ENCODE measurements at regions not wholly inside any gene's neighbourhood (a gene's known extent, or its start where the extent isn't known, plus 50 kb on each side); places are given as distances from the start of the nearest gene placed in this dataset.

DNA sequence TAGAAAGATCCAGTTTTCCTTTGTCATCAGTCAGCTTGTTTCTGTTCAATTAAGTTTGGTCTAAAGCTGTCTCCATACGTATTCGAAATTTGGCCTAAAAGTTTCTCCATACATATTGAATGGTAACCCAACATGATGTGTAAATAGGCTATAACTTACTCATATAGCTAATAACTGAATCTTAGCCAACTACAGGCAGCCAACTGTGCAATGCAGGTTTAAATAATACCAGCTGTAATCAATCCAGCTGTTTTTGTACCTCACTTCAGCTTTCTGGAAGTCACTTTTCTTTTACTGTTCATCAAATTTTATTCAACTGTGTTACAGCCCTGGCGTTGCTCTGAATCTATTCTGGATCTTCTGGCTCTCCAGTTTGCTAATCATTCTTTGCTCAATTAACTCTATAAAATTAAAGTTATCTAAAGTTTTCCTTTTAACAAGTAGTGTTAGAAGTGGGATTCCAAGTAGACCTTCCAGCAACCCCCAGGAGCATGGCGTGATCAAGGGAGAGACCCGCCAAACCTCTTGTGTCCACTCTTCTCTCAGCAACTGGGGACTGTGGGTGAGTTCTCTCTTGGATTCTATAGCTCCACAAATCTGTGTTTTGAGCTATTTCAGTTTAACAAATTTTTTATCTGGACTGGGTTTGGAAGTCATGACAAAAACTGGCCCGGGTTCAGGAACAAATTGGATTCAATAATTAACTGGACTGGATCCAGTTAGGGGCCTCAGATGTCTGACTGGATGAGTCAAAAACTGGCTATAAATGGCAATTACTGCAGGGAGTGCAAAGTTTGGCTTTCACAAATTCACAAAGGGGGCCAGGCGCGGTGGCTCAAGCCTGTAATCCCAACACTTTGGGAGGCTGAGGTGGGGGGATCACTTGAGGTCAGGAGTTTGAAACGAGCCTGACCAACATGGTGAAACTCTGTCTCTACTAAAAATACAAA is 329.7 kb upstream of the ST6GAL2 start:
- DNase-seq (ENCODE audit: low read depth), result no peak

DNA sequence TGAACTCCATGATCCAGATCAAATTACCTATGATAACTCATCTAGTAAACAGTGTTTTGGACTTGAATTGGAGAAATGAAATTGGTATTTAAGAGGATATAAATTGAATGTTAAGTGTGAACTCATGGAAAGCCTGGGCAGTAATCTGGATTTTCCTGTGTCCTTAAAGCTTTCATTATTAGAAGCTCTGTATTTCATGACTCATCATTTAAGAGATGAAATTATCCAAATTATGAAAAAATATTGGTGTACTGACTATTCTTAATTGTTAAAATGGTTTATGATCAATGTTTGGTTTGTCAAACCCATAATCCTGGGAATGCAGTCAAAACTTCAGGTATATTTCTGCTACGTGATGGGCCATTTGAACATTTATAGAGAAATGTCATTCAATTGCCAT is 332.2 kb upstream of the ST6GAL2 start:
- DNase-seq (ENCODE audit: low read depth), result no peak

DNA sequence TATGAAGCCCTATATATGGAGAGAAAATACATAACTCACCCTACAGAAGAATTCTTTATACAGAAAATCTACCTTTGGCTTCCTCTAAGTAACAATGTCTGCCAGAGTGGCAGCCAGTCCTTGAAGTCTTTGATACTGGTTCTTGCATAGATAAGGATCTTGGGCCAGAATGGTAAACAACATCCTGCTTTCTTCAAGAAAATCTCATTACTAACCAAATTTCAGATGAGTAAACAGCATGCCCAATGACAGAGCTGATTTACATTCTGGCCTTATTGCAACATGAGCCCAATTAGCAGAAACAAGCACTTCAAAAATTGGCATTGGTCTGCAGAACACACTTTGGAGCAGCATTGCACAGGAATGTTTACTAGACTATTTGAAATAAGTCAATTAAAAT is 336.5 kb upstream of the ST6GAL2 start:
- no peak for DNase-seq (ENCODE audit: low read depth)

DNA sequence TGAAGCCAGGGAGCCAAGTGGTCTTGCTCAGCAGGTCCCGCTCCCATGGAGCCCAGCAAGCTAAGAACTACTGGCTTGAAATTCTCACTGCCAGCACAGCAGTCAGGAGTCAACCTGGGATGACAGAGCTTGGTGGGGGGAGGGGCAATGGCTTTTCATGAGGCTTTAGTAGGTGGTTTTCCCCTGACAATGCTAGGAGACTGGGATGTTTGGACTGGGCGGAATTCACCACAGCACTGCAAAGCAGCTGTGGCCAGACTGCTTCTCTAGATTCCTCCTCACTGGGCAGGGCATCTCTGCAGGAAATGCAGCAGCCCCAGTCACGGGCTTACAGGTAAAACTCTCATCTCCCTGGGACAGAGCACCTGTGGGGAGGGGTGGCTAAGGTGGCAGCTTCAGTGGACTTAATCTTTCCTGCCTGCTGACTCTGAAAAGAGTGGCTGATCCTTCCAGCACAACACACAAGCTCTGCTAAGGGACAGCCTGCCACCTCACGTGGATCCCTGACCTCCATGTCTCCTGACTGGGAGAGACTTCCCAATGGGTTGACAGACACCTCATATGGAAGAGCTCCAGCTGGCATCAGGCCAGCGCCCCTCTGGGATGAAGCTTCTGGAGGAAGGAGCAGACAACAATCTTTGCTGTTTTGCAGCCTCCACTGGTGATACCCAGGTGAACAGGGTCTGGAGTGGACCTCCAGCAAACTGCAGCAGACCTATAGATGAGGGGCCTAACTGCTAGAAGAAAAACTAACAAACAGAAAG is 349.7 kb upstream of the ST6GAL2 start:
- DNase-seq (ENCODE audit: low read depth), result no peak

DNA sequence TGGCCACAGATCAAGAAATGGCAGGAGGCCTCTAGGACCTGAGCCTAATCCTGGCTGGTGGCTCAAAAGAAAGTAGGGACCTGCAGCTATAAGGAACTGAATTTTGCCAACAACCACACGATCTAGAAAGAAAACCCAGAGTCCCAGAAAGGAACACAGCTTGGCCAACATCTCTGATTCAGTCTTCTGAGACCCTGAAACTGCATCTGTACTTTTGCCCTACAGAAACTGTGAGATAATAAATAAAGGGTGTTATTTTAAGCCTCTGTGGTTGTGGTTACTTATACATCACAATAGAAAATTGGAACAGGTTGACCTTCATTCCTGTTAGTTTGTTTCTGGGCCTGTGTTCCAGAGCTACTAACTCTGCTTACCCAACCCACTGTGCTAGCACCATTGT is 356.8 kb upstream of the ST6GAL2 start:
- DNase-seq (ENCODE audit: low read depth), result no peak

DNA sequence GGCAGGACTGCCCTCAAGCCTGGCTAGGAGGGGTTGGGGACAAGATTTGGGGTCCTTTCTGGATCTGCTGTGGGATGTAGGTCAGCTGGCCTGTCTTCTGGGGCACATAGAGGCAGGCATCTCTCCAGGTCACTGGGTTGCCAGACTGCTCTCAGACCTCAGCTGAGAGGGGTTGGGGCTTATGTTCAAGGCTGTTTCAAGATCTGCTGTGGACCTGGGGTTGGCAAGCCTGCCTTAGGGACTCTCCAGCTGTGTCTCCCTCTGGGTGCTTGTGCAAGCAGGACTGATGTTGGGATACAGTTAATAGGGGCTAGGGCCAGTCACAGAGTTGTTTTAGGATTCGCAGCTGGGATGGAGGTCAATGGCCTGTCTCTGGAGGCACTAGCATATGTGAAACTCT is 363.0 kb upstream of the ST6GAL2 start:
- DNase-seq (ENCODE audit: low read depth), result no peak

DNA sequence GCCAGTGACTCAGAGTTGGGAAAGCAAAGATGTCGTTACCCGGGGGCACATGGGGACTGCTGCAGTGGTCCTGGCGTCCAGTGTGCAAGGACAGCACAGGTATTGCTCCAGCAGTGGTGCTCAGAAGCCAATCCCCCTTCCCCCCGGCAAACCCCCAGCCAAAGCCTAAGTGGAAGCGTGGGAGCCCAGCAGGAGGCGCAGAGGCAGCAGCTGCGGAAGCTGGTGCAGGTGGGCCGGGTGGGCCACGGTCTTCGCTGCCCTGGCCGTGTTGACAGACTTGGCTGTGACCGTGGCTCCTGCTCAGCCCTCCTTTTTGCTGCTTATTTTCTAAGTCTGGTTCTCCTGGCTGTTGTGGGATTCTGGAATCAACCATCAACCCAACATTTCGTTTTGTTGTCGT is 369.8 kb upstream of the ST6GAL2 start:
- no peak for DNase-seq (ENCODE audit: low read depth)

DNA sequence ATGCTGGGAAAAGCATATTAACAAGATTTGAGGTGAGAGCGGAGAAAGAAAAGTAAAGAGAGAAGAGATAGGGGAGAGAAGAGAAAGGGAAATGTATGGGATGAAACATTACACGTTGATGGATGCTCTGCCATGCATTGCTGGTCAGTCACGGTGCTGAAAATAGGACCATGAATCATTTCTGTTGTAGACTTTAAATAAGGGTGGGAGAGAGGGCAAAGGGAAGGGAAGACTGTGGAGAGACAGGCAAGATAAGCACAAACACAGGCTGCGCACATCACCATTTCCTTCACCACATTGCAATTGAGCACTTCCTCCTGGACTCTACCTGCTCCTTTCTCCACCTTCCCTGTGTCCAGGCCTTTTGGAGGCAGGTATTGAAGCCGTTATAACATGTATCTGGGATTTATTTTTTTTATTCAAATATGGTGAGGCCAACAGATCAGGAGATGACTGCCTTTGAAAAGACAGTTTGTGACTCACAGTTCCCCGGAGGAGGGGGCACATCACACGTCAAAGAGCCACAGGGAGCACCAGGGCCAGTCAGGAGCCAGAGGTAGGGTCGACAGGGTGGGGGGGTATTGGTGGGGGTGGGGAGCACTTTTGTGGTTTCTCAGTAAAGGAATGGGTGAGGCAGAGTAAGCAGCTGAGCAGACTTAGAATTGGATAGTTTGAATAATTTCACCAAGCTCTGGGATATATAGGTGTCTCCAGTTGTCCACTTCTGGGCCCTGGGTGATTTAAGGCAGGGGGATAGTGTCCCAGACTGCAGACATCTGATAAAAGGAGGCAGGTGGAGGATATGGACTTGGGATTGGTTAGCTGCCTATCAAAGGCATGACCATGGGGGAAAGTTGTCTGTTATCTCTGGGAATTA is 372.8 kb upstream of the ST6GAL2 start:
- no peak for DNase-seq (ENCODE audit: low read depth)

DNA sequence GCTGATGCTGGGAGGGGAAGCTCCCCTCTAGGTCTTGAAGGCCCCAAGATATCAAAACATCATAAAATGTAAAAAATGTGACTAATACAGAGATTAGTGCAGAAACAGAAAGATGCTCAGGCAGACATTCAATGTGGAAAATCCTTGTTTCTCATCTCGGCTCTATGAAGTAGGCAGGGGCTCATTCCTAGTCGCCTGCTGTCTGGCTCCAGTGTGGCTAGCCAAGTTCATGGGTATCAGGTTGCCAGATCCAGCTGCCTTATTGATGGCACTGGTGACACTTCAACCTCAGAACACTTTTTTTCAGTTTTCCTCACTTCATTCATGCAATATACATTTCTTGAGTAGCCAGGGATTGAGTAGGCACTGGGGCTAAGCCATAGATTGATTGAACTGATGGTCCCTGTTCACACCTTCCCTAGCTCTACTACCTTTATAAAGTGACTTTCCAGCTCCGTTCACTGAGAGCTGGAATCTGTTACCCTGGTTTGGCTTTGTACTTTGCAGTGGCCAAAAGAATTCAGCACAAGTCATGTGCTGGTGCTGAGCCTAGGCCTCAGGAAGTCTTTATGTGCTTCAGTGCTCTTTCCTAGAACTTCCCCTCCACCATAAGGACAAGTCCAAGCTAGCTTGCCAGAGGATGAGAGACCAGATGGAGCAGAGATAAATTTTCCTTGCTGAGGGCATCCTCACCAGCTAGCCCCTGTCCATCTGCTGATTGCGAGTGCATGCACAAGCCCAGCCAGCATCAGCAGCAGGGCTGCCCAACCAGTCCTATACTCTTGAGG is 373.6 kb upstream of the ST6GAL2 start:
- no peak for DNase-seq (ENCODE audit: low read depth)

DNA sequence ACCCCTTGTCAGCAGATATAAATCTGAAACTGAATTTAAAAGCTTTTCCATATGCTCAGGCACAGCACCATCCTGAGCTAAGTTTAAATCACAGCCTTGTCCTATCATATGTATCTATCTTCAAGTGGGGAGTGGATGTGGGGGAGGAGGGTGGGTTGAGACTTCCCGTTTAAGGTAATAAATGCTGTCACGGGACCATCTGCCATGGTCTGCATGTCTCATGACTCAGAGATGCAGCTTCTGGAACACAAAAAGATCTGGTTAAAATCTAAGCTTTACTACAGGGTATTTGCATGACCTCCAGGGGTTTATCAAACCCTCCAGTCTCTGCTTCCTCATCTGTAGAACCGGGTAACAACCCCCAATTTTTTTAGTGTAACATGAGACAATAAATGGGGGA is 377.7 kb upstream of the ST6GAL2 start:
- peak; percentile 3 for DNase-seq (ENCODE audit: low read depth)

DNA sequence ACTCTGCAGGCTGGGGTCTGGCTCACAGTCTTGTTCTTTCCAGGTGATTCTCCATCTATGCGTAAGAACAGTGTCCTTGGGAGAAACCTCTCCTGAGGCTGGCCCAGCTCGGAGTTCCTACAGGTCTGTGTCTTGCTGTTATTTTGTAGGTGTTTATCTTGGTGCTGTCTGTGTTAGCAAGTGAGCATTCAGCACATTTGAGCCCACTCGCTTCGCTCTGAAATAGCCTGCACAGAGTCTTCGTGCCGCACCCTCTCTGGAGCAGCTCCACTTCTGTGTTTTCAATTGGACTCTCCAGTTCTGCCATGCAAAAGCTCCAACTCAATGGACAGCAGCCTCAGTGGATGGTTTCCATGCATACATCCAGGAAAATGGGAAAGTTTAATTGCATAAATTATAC is 378.2 kb upstream of the ST6GAL2 start:
- DNase-seq (ENCODE audit: low read depth), result no peak

DNA sequence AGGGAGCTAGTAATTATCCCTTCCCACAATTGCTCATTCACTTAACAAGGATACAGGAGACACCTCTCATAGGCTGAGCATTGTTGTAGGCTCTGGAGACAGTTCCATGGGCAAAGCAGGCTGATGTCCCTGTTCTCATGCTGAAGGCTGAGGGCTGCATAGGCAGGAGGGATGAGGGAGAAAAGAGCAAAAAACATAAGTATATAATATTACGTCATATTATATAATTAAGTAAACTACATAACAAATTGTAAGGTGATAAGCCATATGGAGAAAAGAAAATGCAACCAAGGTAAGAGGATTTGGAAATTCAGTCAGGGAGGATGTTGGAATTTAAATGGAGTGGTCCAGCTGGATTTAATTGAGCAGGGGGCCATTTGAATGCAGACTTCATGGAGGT is 380.6 kb upstream of the ST6GAL2 start:
- no peak for DNase-seq (ENCODE audit: low read depth)

DNA sequence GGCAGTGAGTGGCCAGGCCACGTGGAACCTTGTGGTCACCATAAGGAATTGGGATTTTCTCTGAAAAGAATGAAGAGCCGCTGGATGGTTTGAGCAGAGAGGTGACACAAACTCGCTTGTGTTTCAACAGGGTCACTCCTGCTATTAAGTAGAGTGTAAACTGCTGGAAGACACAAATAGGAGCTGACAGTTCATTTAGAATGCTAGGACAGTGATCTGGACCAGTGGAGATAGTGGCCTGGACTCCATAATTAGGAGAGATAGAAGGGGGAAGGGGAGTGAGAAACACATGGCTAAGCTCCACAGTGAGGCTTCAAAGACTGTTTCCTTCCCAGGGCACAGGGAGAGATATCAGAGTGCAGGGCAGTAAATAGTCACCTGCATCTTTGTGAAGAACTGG is 381.1 kb upstream of the ST6GAL2 start:
- DNase-seq (ENCODE audit: low read depth), result no peak

DNA sequence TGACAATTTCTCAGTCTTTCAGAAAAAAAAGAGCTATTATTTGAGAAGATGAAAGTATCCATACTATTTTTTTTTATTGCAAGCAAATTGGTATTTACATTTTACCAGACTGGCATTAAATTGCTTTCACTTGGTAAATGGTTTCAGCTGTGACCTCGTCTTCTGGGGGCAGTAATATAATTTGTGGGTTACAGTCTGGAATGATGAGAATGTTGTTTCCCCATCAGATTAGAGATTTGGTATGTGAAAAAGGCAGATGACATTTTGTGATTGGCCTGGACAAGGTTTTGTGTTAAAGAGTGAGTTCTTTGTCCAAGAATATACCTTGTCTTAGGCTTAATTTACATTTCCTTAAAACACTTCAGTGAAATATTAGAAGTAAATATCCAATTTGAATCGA is 390.1 kb upstream of the ST6GAL2 start:
- DNase-seq (ENCODE audit: low read depth), result no peak

DNA sequence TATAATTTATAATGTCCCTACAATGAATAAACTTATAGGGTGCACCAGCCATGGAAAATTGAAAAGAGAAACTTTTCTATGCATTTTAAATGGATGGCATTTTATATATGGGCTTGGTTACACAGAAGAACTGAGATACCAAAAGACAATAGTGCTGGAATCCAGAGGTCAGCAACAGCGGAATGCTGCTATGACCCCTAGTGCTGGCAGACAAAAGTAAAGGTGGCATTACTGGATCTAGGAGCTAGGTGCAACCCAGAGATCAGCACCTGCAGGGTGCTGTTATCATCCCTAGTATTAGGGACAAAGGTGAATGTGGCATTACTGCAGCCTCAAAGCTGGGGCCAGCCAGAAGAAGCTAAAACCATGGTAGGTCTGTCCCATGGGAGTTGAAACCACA is 392.7 kb upstream of the ST6GAL2 start:
- no peak for DNase-seq (ENCODE audit: low read depth)

DNA sequence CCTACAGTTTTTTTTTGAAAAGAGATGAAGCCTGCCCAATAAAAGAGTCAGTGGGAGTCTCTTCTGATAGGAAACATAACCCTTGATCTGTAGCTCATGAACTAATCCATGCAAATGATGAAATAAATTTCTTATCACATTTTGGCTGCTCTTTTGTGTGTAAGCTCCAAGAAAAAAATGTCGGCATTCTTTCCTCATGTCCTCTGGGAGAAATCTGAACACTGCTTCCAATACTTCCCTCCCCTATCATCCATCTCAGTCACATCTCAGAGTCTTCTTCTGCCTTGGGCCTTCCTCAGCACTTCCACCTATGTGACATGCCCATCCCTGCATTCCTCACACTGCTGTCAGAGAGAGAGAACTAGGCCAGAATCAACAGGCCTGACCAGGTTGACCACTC is 395.7 kb upstream of the ST6GAL2 start:
- no peak for DNase-seq (ENCODE audit: low read depth)

DNA sequence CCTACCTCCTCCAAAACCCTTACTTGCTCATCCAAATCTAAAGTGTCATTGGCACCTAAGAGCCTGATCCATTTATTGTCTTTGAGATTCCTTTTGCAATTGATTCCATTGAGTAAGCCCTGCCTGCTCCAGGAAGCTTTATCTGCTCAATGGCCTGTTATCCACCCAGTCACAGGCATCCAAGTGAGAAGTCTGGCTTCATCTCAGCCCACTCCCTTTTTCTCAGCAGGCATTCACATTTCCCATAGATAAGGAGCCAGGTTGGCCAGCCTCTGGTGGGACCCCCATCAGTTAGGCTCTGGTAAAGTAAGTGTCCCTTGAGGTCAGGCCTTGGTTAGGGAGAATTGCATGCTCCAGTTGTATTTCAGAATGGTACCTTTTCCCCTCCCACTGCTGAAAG is 396.2 kb upstream of the ST6GAL2 start:
- no peak for DNase-seq (ENCODE audit: low read depth)

DNA sequence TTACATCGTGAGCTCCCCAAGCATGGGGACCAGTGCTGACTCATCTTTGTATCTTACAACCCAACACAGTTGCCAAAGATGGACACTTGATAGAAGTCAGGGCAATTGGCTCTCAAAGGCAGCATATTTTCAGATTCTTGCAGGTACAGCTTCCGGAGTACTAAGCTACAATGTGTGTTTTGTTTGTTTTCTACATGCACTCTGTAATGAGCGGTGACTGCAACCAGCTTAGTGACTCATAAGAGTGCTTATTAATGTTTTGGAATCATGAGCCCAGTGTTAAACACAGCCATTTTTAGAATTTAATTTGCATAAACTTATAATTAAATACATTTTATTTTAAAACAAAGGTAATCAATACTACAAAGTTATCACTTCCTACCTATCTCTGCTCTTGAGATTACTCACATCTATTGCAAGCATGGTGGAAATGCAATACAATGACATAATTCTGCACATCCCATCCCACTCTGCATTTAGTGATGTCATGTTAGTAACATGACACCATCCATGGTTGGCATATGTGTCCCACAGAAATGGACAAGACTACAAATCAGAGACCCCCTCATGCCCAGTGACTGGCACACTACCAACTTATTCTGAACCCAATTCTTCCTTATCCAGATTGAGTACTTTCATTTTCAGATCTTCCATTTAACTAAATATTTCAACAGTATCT is 399.8 kb upstream of the ST6GAL2 start:
- DNase-seq (ENCODE audit: low read depth), result no peak

DNA sequence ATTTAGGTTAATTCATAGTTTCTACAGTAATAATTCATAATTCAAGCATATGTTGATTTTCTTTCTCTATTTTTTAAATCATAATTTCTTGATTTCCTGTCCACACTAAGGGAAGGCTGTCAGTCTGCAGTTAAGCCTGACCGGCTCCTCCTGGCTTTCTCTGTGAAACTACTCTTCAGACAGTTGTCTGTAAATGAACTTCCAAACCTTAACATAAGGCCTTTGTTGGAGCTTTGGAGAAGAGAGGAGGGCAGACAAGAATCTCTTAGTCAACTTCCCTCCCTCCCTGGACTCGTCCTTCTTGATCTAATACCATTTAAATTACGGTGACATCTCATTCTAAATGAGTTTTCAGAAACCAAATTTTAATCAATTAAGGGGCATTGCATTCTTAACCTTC is 404.1 kb upstream of the ST6GAL2 start:
- no peak for DNase-seq (ENCODE audit: low read depth)

DNA sequence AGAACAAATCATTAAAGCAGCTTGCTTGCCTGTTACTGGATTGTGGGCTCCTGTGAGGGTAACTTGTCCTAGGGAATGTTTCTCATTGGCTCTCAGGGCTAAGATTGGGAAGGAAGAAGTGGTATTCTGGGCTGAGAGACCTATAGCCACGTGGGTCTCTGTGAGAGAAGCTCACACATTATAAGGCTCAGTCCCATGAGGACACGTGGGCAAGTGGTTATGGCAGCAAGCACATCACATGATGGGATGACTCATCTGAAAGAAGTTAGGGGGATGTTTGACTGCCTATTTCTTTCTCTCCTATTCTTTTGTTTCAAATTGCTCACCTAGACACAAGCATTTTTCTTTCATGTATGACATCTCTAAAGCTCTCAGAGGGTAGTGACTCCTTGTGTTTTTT is 418.0 kb upstream of the ST6GAL2 start:
- peak; percentile 47 for DNase-seq (ENCODE audit: low read depth)

Measured in HT1080 (cell line).